Karpas-422 (cell line): ENCODE measurements at regions not wholly inside any gene's neighbourhood (a gene's known extent, or its start where the extent isn't known, plus 50 kb on each side); places are given as distances from the start of the nearest gene placed in this dataset.

Experiments used
- DNase-seq: peaks from one replicate; pipeline ENCODE4 v3.0.0-alpha.2; 2015
- H2AFZ ChIP-seq: fragments of 200-600 bp; sonication (generic); 2 replicates; pipeline ENCODE4 v1.6.1; 2014; ENCODE audit warnings: antibody characterized with exemption, low read length, mixed read lengths
- H3K27ac ChIP-seq: fragments of 200-600 bp; sonication (generic); 2 replicates; pipeline ENCODE4 v1.5.1; 2014; ENCODE audit warnings: mild to moderate bottlenecking, low read length, moderate library complexity
- H3K27me3 ChIP-seq: fragments of 200-600 bp; sonication (generic); 2 replicates; pipeline ENCODE4 v1.6.1; 2014; ENCODE audit warnings: low read length, mixed read lengths
- H3K36me3 ChIP-seq: fragments of 200-600 bp; sonication (generic); 2 replicates; pipeline ENCODE4 v1.6.1; 2014; ENCODE audit warnings: low read length, mixed read lengths; ENCODE audit not compliant: insufficient read depth
- H3K4me1 ChIP-seq: fragments of 200-600 bp; sonication (generic); 2 replicates; pipeline ENCODE4 v1.6.1; 2014; ENCODE audit warnings: mild to moderate bottlenecking, low read length, mixed read lengths
- H3K4me2 ChIP-seq: fragments of 200-600 bp; sonication (generic); 2 replicates; pipeline ENCODE4 v1.6.1; 2014; ENCODE audit warnings: low read length, low read depth, mild to moderate bottlenecking; ENCODE audit not compliant: poor library complexity, severe bottlenecking
- H3K4me3 ChIP-seq: fragments of 200-600 bp; sonication (generic); 2 replicates; pipeline ENCODE4 v1.5.1; 2014; ENCODE audit warnings: mild to moderate bottlenecking, antibody characterized with exemption, low read length, mixed read lengths
- H3K79me2 ChIP-seq: fragments of 200-600 bp; sonication (generic); 2 replicates; pipeline ENCODE4 v1.6.1; 2014; ENCODE audit warnings: mild to moderate bottlenecking, low read length, mixed read lengths
- H3K9ac ChIP-seq: fragments of 200-600 bp; sonication (generic); 2 replicates; pipeline ENCODE4 v1.6.0; 2014; ENCODE audit warnings: low read length
- H3K9me2 ChIP-seq: fragments of 200-600 bp; sonication (generic), shearing (Covaris generic); replicated peaks from 2 replicates; pipeline ENCODE4 v1.6.0; 2014; ENCODE audit warnings: mild to moderate bottlenecking, low read length, moderate library complexity; ENCODE audit not compliant: insufficient read depth
- H3K9me3 ChIP-seq: fragments of 300-700, 200-600 bp; sonication (generic); 2 replicates; pipeline ENCODE4 v1.6.1; 2014; ENCODE audit warnings: low read length, mixed read lengths
- H4K20me1 ChIP-seq: fragments of 200-600 bp; sonication (generic); 2 replicates; pipeline ENCODE4 v1.6.1; 2014; ENCODE audit warnings: mild to moderate bottlenecking, antibody characterized with exemption, low read length, low read depth; ENCODE audit not compliant: insufficient read depth

DNA sequence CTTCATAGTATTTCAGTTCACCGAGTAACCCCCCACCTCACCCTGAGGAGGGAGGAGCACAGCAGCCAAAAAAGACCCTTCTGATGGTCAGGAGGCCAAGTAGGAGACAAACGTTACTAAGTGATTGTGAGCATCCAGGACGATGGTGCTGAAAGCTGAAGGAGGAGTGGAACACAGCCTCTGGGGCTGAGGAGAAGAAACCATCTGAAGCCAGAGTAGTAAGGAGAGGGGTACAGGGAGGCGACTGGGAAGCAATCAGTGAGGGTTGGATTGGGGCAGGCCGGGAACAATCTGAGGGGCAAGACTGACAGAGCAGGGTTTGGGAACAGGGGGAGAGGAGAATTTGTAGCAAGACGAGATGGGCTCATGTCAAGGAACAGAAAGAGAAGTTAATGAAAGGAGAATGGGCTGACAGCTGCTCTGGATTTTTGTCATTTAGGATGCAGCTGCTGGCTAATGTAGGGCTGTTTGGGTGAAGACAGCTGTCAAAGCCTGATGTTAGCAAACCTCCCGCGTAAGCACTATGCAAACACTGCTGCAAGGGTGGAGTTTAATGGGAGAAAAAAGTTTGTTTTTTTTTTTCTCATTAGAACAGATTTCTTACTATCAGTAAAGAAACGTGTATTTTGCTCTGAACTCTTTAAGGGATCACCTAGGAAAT is 622.2 kb downstream of the EDEM1 start:
- Histone ChIP-seq H4K20me1 (no peaks in the 10 kb centered on the region), H3K4me3 (no peak overlapping the region), H3K79me2 (no peaks in the 10 kb centered on the region), H3K36me3 (no peaks in the 10 kb centered on the region), H3K4me2 (no peak overlapping the region), H3K9ac (no peak overlapping the region), H3K27me3 (no peaks in the 10 kb centered on the region), H3K9me3 (no peaks in the 10 kb centered on the region), H3K27ac (no peak overlapping the region), H2AFZ (no peak overlapping the region), H3K9me2 (no peaks in the 10 kb centered on the region), H3K4me1 (no peaks in the 10 kb centered on the region)
- no peak for DNase-seq

DNA sequence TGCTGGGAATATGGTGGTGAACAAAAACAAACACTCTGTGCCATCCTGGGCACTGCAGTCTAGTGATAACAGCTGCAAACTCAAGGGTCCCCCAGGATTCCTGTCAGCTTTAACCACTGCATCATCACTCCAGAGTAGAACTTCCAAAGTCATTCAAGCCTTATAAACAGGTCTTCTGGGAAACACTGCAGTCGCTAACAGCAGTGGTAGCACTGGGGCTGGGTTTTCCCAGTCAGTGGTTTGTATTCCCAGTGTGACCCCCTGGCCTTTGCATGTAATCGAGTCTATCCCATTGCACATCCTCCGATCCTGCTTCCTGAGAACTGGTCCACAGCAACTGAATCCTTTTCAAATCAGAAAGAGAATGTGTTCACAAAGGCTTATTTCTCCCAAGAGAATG is 623.5 kb downstream of the EDEM1 start:
- no peak overlapping the region for H3K4me2 ChIP-seq
- no peaks in the 10 kb centered on the region for H3K4me1 ChIP-seq

DNA sequence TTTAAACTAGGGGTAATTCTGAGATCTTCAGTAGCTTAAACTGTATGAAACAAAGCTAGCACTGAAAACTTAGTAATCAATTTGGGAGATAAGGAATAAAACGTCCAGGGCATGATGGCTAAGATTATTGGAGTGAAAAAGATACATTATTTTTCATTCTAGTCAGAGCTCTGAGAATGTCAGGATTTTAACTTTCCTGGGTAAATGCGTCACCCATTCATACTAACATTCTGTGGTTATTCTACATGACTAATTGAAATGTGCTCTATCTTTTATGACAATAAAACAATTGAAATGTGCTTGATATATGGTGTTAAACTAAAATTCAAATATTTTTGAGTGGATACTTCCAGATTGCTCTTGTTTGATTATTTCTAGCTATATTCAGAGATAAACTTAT is 626.0 kb downstream of the EDEM1 start:
- Histone ChIP-seq H3K36me3 (no peaks in the 10 kb centered on the region), H3K27ac (no peak overlapping the region), H3K79me2 (no peaks in the 10 kb centered on the region), H3K4me2 (no peak overlapping the region), H2AFZ (no peak overlapping the region), H3K9ac (no peak overlapping the region), H3K9me2 (no peaks in the 10 kb centered on the region), H3K4me3 (no peak overlapping the region), H4K20me1 (no peaks in the 10 kb centered on the region), H3K9me3 (no peaks in the 10 kb centered on the region), H3K4me1 (no peaks in the 10 kb centered on the region), H3K27me3 (no peaks in the 10 kb centered on the region)
- DNase-seq = no peak

More for the DNA sequence above, 623.5 kb downstream of the EDEM1 start:
- Histone ChIP-seq H3K27me3 (no peaks in the 10 kb centered on the region), H3K27ac (no peak overlapping the region), H3K9me2 (no peaks in the 10 kb centered on the region), H3K4me3 (no peak overlapping the region), H3K79me2 (no peaks in the 10 kb centered on the region), H3K9ac (no peak overlapping the region), H3K9me3 (no peaks in the 10 kb centered on the region), H2AFZ (no peak overlapping the region), H4K20me1 (no peaks in the 10 kb centered on the region), H3K36me3 (no peaks in the 10 kb centered on the region)
- DNase-seq = no peak

DNA sequence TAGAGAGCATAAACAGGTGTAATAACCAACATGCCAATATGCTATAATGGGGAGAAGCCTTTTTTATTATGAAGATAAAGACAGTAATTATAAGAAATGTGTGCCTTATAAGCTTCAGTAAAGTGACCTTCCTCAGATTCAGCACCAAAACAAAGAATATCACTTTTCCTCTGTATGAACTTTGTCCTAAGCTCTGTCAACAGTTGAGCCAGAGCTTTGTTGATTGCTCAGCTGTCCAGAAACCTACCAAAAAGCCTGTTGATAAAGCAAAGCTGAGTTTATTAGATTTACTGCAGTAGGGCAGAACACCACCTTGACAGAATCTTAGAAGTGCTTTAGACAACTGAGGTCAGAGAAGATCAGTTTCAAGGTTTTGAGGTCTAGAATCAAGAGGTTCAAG is 635.3 kb downstream of the EDEM1 start:
- Histone ChIP-seq H3K9me2 (no peaks in the 10 kb centered on the region), H3K4me1 (no peaks in the 10 kb centered on the region), H3K79me2 (no peaks in the 10 kb centered on the region), H3K27me3 (no peaks in the 10 kb centered on the region), H3K4me2 (no peak overlapping the region), H3K4me3 (no peak overlapping the region), H3K9ac (no peak overlapping the region), H3K9me3 (no peaks in the 10 kb centered on the region), H3K36me3 (no peaks in the 10 kb centered on the region), H4K20me1 (no peaks in the 10 kb centered on the region), H2AFZ (no peak overlapping the region), H3K27ac (no peak overlapping the region)
- no peak for DNase-seq

DNA sequence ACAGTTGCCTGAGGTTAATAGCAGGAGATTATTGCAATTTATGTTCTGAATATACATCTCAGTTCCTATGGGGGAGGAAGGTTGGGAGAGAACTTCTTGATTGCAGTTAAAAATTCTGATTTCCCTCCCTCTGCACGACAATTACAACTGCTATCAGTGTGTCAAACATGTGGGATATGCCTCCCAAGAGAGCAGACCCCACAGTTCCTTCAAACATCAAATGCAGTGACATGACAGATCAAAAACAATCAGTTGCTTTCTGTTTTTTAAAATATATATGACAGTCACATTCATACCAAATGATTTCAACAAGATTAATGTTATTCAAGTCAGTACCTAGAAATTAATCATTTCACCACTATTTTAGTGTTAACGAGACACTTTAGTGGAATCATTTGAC is 639.0 kb downstream of the EDEM1 start:
- H3K4me2 ChIP-seq = no peak overlapping the region
- no peaks in the 10 kb centered on the region for H3K27me3 ChIP-seq

DNA sequence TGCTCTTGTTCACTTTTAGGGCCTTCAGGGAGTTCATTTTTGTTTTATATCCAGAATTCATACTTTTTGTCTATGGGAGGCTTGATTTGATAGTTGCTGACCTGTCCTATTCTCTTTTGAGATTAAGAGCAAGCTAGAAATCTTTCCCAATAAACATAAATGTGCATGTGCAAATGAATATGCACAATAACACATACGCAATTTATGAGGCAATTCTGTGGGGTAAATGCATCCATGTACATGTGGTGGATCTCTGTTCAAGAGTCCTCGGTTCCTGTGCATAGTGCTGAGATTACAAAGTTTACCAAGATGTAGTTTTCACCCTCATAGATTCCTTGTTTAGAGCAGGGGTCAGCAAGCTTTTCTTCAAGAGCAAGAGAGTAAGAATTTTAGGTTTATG is 640.7 kb downstream of the EDEM1 start:
- Histone ChIP-seq H3K27me3 (no peaks in the 10 kb centered on the region), H3K27ac (no peak overlapping the region), H3K9me2 (no peaks in the 10 kb centered on the region), H2AFZ (no peak overlapping the region), H4K20me1 (no peaks in the 10 kb centered on the region), H3K4me2 (no peak overlapping the region), H3K4me3 (no peak overlapping the region), H3K79me2 (no peaks in the 10 kb centered on the region), H3K36me3 (no peaks in the 10 kb centered on the region), H3K4me1 (no peaks in the 10 kb centered on the region), H3K9me3 (no peaks in the 10 kb centered on the region), H3K9ac (no peak overlapping the region)
- no peak for DNase-seq

More for the DNA sequence above, 639.0 kb downstream of the EDEM1 start:
- Histone ChIP-seq H4K20me1 (no peaks in the 10 kb centered on the region), H3K79me2 (no peaks in the 10 kb centered on the region), H2AFZ (no peak overlapping the region), H3K27ac (no peak overlapping the region), H3K36me3 (no peaks in the 10 kb centered on the region), H3K4me1 (no peaks in the 10 kb centered on the region), H3K9me3 (no peaks in the 10 kb centered on the region), H3K9ac (no peak overlapping the region), H3K4me3 (no peak overlapping the region), H3K9me2 (no peaks in the 10 kb centered on the region)
- no peak for DNase-seq

DNA sequence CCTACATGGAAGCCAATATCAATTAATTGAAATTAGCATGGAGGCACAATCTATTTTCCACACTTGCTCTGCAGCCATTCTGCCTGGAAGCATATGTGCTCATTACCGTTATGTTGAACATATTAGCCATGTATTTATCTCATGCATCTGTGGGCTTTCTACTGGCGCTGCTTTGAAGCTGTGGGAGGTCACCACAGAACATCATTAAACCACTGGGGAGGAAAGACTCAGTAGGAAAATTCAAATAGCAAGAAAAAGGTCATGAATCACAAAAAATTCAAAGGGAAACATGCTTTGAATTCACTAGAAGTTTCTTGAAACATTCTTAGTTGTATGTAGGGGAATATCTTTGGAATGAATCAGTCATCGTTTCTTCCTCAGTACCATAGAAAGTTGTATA is 652.5 kb downstream of the EDEM1 start:
- no peak overlapping the region for H3K4me2 ChIP-seq
- H3K36me3 ChIP-seq = no peaks in the 10 kb centered on the region
- H3K27ac ChIP-seq = no peak overlapping the region
- no peaks in the 10 kb centered on the region for H3K9me2 ChIP-seq
- H3K79me2 ChIP-seq = no peaks in the 10 kb centered on the region
- H3K4me1 ChIP-seq = no peaks in the 10 kb centered on the region
- no peaks in the 10 kb centered on the region for H3K9me3 ChIP-seq
- H3K27me3 ChIP-seq = no peaks in the 10 kb centered on the region
- no peak overlapping the region for H3K9ac ChIP-seq
- no peak for DNase-seq
- no peak overlapping the region for H3K4me3 ChIP-seq
- no peaks in the 10 kb centered on the region for H4K20me1 ChIP-seq
- H2AFZ ChIP-seq = no peak overlapping the region

DNA sequence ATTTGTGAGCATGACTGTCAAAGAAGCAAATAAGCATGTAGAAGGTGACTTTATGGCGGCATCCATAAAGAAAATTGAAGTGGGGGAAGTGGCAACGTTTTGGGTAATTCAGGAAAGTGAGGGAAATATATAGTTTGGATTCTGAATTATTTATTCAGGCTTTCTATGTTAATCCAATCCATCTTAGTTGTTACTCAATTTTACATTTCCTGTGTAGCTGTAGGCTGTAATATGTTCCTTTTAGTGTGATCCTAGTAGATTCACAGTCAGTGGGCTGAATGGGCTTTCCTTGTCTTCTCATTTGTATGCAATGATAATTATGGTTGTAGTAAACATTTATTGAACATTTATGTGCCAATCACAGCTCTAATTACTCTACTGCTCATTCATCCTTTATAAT is 654.1 kb downstream of the EDEM1 start:
- Histone ChIP-seq H3K9ac (no peak overlapping the region), H4K20me1 (no peaks in the 10 kb centered on the region), H3K27me3 (no peaks in the 10 kb centered on the region), H3K4me3 (no peak overlapping the region), H2AFZ (no peak overlapping the region), H3K79me2 (no peaks in the 10 kb centered on the region), H3K36me3 (no peaks in the 10 kb centered on the region), H3K9me2 (no peaks in the 10 kb centered on the region), H3K9me3 (no peaks in the 10 kb centered on the region), H3K4me1 (no peaks in the 10 kb centered on the region), H3K27ac (no peak overlapping the region), H3K4me2 (no peak overlapping the region)
- no peak for DNase-seq

DNA sequence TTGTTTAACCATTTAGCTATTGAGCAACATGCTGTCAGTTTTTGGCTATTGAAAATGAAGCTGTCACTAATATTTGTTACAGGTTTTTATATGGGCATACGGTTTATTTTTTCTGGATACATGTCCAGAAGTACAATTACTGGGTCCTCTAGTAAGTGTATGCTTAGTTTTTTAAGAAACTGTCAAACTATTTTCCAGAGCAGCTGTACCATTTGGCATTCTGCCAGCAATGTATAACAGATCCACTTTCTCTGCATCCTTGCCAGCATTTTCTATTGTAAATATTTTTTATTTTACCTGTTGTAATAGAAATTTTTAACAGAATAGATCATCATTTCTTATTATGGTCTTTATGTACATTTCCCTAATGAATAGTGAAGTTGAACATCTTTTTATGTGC is 658.8 kb downstream of the EDEM1 start:
- Histone ChIP-seq H3K36me3 (no peaks in the 10 kb centered on the region), H3K9ac (no peak overlapping the region), H3K9me2 (no peaks in the 10 kb centered on the region), H2AFZ (no peak overlapping the region), H3K4me1 (no peaks in the 10 kb centered on the region), H3K9me3 (no peaks in the 10 kb centered on the region), H3K79me2 (no peaks in the 10 kb centered on the region), H3K27ac (no peak overlapping the region), H4K20me1 (no peaks in the 10 kb centered on the region), H3K27me3 (no peaks in the 10 kb centered on the region), H3K4me2 (no peak overlapping the region), H3K4me3 (no peak overlapping the region)
- DNase-seq = no peak
